H1 (cell line): ENCODE measurements at regions not wholly inside any gene's neighbourhood (a gene's known extent, or its start where the extent isn't known, plus 50 kb on each side); places are given as distances from the start of the nearest gene placed in this dataset.

ENCODE experiments used
- BRCA1 ChIP-seq: IDR thresholded peaks from 2 replicates; pipeline ENCODE4 v1.6.1; 2012; ENCODE audit warnings: low read depth, low read length, improper control_type of control experiment
- YY1 ChIP-seq: IDR thresholded peaks from 2 replicates; pipeline ENCODE4 v1.6.1; 2011; ENCODE audit warnings: low read depth, mild to moderate bottlenecking, low read length
- TF ChIP-seq, protein P1 (sequence below): fragments of 300-600 bp; sonication (generic); IDR thresholded peaks from 2 replicates; pipeline ENCODE4 v1.7.1; 2012; ENCODE audit warnings: low read length, moderate library complexity, mild to moderate bottlenecking, inconsistent platforms; ENCODE audit not compliant: insufficient replicate concordance

DNA sequence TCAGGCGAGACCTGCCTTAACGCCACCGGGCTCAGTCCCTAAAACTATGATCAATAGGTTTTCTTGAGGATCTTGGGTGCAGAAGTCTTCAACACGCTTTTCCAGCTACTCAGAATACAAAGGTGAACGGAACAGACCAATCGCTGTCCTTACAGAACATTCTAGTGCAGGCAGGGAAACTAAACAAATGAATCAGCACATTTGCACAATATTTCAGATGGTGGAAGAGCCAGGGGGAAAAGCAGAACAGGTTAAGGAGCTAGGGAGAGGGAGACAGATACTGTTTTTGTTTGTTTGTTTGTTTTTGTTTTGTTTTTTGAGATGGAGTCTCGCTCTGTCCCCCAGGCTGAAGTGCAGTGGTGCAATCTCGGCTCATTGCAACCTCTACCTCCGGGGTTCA is 271.1 kb downstream of the TFAP2C start (continued):
- TF ChIP-seq, protein P1, sequence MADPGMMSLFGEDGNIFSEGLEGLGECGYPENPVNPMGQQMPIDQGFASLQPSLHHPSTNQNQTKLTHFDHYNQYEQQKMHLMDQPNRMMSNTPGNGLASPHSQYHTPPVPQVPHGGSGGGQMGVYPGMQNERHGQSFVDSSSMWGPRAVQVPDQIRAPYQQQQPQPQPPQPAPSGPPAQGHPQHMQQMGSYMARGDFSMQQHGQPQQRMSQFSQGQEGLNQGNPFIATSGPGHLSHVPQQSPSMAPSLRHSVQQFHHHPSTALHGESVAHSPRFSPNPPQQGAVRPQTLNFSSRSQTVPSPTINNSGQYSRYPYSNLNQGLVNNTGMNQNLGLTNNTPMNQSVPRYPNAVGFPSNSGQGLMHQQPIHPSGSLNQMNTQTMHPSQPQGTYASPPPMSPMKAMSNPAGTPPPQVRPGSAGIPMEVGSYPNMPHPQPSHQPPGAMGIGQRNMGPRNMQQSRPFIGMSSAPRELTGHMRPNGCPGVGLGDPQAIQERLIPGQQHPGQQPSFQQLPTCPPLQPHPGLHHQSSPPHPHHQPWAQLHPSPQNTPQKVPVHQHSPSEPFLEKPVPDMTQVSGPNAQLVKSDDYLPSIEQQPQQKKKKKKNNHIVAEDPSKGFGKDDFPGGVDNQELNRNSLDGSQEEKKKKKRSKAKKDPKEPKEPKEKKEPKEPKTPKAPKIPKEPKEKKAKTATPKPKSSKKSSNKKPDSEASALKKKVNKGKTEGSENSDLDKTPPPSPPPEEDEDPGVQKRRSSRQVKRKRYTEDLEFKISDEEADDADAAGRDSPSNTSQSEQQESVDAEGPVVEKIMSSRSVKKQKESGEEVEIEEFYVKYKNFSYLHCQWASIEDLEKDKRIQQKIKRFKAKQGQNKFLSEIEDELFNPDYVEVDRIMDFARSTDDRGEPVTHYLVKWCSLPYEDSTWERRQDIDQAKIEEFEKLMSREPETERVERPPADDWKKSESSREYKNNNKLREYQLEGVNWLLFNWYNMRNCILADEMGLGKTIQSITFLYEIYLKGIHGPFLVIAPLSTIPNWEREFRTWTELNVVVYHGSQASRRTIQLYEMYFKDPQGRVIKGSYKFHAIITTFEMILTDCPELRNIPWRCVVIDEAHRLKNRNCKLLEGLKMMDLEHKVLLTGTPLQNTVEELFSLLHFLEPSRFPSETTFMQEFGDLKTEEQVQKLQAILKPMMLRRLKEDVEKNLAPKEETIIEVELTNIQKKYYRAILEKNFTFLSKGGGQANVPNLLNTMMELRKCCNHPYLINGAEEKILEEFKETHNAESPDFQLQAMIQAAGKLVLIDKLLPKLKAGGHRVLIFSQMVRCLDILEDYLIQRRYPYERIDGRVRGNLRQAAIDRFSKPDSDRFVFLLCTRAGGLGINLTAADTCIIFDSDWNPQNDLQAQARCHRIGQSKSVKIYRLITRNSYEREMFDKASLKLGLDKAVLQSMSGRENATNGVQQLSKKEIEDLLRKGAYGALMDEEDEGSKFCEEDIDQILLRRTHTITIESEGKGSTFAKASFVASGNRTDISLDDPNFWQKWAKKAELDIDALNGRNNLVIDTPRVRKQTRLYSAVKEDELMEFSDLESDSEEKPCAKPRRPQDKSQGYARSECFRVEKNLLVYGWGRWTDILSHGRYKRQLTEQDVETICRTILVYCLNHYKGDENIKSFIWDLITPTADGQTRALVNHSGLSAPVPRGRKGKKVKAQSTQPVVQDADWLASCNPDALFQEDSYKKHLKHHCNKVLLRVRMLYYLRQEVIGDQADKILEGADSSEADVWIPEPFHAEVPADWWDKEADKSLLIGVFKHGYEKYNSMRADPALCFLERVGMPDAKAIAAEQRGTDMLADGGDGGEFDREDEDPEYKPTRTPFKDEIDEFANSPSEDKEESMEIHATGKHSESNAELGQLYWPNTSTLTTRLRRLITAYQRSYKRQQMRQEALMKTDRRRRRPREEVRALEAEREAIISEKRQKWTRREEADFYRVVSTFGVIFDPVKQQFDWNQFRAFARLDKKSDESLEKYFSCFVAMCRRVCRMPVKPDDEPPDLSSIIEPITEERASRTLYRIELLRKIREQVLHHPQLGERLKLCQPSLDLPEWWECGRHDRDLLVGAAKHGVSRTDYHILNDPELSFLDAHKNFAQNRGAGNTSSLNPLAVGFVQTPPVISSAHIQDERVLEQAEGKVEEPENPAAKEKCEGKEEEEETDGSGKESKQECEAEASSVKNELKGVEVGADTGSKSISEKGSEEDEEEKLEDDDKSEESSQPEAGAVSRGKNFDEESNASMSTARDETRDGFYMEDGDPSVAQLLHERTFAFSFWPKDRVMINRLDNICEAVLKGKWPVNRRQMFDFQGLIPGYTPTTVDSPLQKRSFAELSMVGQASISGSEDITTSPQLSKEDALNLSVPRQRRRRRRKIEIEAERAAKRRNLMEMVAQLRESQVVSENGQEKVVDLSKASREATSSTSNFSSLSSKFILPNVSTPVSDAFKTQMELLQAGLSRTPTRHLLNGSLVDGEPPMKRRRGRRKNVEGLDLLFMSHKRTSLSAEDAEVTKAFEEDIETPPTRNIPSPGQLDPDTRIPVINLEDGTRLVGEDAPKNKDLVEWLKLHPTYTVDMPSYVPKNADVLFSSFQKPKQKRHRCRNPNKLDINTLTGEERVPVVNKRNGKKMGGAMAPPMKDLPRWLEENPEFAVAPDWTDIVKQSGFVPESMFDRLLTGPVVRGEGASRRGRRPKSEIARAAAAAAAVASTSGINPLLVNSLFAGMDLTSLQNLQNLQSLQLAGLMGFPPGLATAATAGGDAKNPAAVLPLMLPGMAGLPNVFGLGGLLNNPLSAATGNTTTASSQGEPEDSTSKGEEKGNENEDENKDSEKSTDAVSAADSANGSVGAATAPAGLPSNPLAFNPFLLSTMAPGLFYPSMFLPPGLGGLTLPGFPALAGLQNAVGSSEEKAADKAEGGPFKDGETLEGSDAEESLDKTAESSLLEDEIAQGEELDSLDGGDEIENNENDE, result no peak
- no peak for TF ChIP-seq BRCA1
- no peak for TF ChIP-seq YY1
- TF ChIP-seq, all 59 proteins: peak for 0
